Cardiac muscle cell (in vitro differentiated cells and primary cell): ENCODE measurements at regions not wholly inside any gene's neighbourhood (a gene's known extent, or its start where the extent isn't known, plus 50 kb on each side); places are given as distances from the start of the nearest gene placed in this dataset.

Experiments used
- DNase-seq, 2 donors: peaks; one replicate each; pipeline versions ENCODE4 v3.0.0 to v3.0.0-alpha.2; 2010 to 2017; ENCODE audit warnings: low read depth in 1 of 2, low spot score in 1 of 2
- H3K27ac ChIP-seq: fragments of 200-600 bp; sonication (generic); 2 replicates; pipeline ENCODE4 v1.5.1; 2016
- H3K27me3 ChIP-seq: fragments of 200-600 bp; sonication (generic); 2 replicates; pipeline ENCODE4 v1.6.0; 2016; ENCODE audit warnings: control low read depth
- H3K36me3 ChIP-seq: fragments of 200-600 bp; sonication (generic); 2 replicates; pipeline ENCODE4 v1.5.1; 2016; ENCODE audit warnings: control low read depth
- H3K4me1 ChIP-seq: fragments of 200-600 bp; sonication (generic); 2 replicates; pipeline ENCODE4 v1.8.1; 2017; ENCODE audit warnings: low read depth, mild to moderate bottlenecking, mixed run types
- H3K4me3 ChIP-seq: fragments of 200-600 bp; sonication (generic); 2 replicates; pipeline ENCODE4 v1.5.1; 2016; ENCODE audit warnings: mild to moderate bottlenecking
- H3K9me3 ChIP-seq: fragments of 200-600 bp; sonication (generic); 2 replicates; pipeline ENCODE4 v1.5.1; 2017; ENCODE audit warnings: low read depth, mild to moderate bottlenecking, control low read depth
- TF ChIP-seq, protein P1 (sequence below): IDR thresholded peaks from 2 replicates; pipeline ENCODE4 v1.5.1; 2012; ENCODE audit warnings: low read depth, mild to moderate bottlenecking, low read length

DNA sequence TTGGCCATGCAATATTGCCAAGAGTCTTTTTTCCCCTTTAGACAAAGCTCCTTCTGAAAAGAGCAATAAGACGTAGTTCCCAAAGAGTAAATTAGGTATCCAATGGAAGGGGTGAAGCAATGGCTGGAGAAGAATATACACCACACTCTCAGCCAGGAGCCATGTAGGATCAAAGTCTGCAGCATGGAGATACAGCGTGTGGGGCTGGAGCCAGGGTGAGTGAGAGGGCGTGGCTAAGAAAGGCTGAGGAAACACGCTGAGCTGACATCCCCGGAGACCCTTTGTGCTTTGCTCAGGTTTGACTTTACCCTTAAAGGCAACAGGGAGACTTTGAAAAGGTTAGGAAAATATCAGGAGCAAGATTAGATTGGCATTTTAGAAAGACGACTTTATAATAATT, 87.1 kb upstream of the ELL2 start:
- H3K4me1 ChIP-seq: no peaks in the 10 kb centered on the region
- no peaks in the 10 kb centered on the region for H3K9me3 ChIP-seq
- no peak overlapping the region for H3K27ac ChIP-seq
- H3K4me3 ChIP-seq: no peak overlapping the region
- no peaks in the 10 kb centered on the region for H3K27me3 ChIP-seq
- H3K36me3 ChIP-seq: no peaks in the 10 kb centered on the region
- TF ChIP-seq, protein P1, sequence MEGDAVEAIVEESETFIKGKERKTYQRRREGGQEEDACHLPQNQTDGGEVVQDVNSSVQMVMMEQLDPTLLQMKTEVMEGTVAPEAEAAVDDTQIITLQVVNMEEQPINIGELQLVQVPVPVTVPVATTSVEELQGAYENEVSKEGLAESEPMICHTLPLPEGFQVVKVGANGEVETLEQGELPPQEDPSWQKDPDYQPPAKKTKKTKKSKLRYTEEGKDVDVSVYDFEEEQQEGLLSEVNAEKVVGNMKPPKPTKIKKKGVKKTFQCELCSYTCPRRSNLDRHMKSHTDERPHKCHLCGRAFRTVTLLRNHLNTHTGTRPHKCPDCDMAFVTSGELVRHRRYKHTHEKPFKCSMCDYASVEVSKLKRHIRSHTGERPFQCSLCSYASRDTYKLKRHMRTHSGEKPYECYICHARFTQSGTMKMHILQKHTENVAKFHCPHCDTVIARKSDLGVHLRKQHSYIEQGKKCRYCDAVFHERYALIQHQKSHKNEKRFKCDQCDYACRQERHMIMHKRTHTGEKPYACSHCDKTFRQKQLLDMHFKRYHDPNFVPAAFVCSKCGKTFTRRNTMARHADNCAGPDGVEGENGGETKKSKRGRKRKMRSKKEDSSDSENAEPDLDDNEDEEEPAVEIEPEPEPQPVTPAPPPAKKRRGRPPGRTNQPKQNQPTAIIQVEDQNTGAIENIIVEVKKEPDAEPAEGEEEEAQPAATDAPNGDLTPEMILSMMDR: no peak
- peak in 1 of 2 donors; percentile 32 for DNase-seq

DNA sequence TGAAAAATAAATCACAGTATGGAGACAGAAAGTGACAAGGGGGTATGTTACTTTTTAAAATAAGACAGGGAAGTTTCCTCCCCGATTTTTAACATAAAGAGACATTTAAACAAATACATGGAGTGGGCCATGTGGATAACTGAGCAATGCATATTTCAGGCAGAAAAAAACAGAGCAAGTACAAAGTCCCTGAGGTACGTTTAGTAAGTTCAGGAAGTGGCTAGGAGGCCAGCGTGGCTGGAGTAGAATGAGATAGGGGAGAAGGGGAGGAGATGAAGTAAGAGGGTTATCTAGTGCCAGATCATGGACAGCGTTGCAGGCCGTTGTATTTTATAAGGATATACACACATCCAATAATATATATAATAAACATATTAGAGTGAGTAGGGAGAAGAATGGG, 84.2 kb upstream of the ELL2 start:
- Histone ChIP-seq H3K27ac (no peak overlapping the region), H3K9me3 (no peaks in the 10 kb centered on the region), H3K36me3 (no peaks in the 10 kb centered on the region), H3K27me3 (no peaks in the 10 kb centered on the region), H3K4me1 (no peaks in the 10 kb centered on the region), H3K4me3 (no peak overlapping the region)
- TF ChIP-seq, protein P1: no peak
- DNase-seq: no peak

DNA sequence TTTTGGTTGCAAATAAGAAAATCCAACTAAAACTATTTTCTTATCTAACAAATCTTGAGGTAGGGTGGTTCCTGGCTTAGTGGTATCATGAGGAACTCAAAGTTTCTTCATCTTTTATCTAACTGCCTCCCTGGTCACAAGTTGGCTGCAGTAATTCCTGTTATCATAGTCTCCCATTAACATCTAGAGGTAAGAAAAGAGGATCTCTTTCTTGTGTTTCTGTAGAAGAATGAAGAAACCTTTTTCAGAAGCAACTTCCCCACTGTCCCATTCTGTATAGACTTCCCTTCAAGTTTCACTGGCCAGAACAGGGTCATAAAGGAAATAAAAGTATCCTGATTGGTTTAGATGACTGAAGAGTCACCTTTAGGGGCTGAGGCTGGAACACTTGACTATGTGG, 81.8 kb upstream of the ELL2 start:
- Histone ChIP-seq H3K4me3 (no peak overlapping the region), H3K9me3 (no peaks in the 10 kb centered on the region), H3K4me1 (no peaks in the 10 kb centered on the region), H3K27me3 (no peaks in the 10 kb centered on the region), H3K27ac (no peak overlapping the region), H3K36me3 (no peaks in the 10 kb centered on the region)
- DNase-seq: no peak
- TF ChIP-seq, protein P1: no peak

DNA sequence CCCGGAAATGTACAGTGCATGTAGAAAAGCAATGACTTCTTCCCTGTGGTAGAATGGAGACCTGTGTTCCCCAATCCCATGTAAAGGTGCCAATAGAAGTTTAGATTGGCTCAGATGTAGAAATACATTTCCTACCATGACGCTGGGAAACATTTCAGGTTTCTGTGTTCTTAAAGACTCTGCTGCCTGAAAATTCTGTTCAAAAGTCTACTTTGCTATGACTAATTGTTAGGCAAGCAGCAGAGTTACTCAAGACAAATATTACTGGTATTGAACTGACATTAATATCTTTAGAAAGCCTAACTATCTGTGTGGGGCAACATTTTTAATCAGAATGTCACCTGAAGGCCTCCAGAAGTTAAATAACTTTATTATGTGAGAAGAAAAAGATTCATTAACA, 75.5 kb upstream of the ELL2 start:
- no peaks in the 10 kb centered on the region for H3K27me3 ChIP-seq
- TF ChIP-seq, protein P1: no peak
- no peaks in the 10 kb centered on the region for H3K9me3 ChIP-seq
- H3K36me3 ChIP-seq: no peaks in the 10 kb centered on the region
- no peak overlapping the region for H3K4me3 ChIP-seq
- peak in 1 of 2 donors; percentile 70 for DNase-seq
- H3K27ac ChIP-seq: no peak overlapping the region
- no peaks in the 10 kb centered on the region for H3K4me1 ChIP-seq

DNA sequence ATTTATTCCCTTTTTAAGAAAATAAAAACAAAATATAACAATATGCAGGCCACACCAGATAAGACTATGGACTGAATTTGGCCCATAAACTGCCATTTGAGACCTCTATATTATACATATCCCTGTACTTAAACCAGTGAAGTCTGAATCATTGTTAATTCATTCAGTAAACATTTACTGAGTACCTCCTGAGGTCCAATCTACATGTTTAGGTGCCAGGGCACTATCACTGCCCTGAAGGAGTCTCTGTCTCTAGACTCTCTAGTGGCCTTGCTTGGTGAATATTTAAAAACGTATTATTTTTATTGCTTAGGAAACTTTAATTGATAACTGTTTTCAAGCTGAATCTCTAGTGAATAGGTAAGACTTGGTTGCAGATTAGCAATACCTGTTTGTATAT, 74.7 kb upstream of the ELL2 start:
- Histone ChIP-seq H3K27me3 (no peaks in the 10 kb centered on the region), H3K27ac (no peak overlapping the region), H3K4me3 (no peak overlapping the region), H3K36me3 (no peaks in the 10 kb centered on the region), H3K4me1 (no peaks in the 10 kb centered on the region), H3K9me3 (no peaks in the 10 kb centered on the region)
- TF ChIP-seq, protein P1: no peak
- no peak for DNase-seq

DNA sequence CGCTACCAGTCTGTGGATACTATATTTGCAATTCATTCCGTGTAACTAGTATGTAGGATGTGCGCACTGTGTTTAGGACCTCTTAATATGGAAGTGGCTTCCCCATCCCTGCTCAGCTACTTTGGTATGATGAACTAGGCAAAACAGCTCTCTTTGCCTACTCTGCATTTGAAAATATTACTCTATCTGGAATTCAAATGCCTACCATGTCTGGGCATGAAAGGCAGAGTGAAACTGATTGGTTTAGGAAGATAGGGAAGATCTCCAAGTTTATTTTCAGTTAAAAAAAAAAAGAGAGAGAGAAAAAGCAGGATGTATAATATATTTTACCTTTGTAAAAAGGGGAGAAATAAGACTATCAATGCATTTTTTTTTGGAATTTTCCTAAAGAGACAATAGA, 74.1 kb upstream of the ELL2 start:
- H3K4me3 ChIP-seq: no peak overlapping the region
- no peaks in the 10 kb centered on the region for H3K4me1 ChIP-seq
- H3K36me3 ChIP-seq: no peaks in the 10 kb centered on the region
- TF ChIP-seq, protein P1: no peak
- no peaks in the 10 kb centered on the region for H3K9me3 ChIP-seq
- no peak overlapping the region for H3K27ac ChIP-seq
- no peak for DNase-seq
- no peaks in the 10 kb centered on the region for H3K27me3 ChIP-seq
